ENCODE measurements at regions not wholly inside any gene's neighbourhood (a gene's known extent, or its start where the extent isn't known, plus 50 kb on each side); places are given as distances from the start of the nearest gene placed in this dataset.

DNA sequence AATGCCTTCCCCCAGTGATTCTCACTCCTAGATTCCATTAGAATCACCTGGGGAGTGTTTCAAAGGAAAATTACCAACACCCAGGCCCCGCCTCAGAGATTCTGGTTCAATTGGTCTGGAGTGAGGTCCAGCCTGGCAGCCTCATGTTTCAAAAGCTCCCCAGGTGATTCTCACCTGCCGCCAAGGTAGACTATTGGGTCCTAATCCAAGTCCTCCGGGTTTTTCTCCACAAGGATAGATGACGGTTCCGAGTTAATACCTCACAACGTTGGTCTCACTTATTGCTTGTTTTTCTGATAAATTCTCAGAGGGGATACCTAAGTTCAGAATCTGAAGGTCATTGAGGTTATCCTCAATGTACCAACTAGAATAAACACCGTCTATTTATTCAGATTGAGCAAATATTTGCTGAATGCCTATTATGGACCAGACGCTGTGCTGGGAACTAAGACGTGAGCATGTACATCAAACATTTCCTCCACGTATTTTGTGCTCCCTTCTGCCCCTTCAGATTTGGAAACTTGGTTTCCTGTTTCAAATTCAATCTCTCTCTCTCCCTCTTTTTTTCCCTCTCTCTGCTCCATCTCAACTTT, 97.5 kb downstream of the SEC16B start (continued):
- TF ChIP-seq ATF5 (CRISPR knock-in tag; IDR thresholded peaks at IDR 0.05; ENCODE audit: low read depth) (no peak), ZNF557 (CRISPR knock-in tag; IDR thresholded peaks at IDR 0.05) (no peak), ZFP37 (CRISPR knock-in tag; IDR thresholded peaks at IDR 0.05; ENCODE audit: borderline replicate concordance) (no peak), ZNF646 (CRISPR knock-in tag; IDR thresholded peaks at IDR 0.05) (no peak), PCBP1 (IDR thresholded peaks at IDR 0.05; ENCODE audit: borderline replicate concordance, low read depth, low read length) (no peak), CREM (IDR thresholded peaks at IDR 0.05) (peak; percentile 45; the same call in 1 of the 2 replicates), CREM (CRISPR knock-in tag; IDR thresholded peaks at IDR 0.05) (no peak), KLF9 (CRISPR knock-in tag; IDR thresholded peaks at IDR 0.05; ENCODE audit: low read depth) (no peak), FOXJ3 (CRISPR knock-in tag; IDR thresholded peaks at IDR 0.05; ENCODE audit: borderline replicate concordance) (no peak; the same call in 1 of the 2 replicates), ZNF574 (CRISPR knock-in tag; IDR thresholded peaks at IDR 0.05) (no peak), ZMYM2 (CRISPR knock-in tag; IDR thresholded peaks at IDR 0.05) (no peak), GATA4 (IDR thresholded peaks at IDR 0.05; ENCODE audit: borderline replicate concordance, low read depth) (peak; percentile 32; the same call in 1 of the 2 replicates), RORA (CRISPR knock-in tag; IDR thresholded peaks at IDR 0.05) (no peak)
- TF ChIP-seq, protein P1, sequence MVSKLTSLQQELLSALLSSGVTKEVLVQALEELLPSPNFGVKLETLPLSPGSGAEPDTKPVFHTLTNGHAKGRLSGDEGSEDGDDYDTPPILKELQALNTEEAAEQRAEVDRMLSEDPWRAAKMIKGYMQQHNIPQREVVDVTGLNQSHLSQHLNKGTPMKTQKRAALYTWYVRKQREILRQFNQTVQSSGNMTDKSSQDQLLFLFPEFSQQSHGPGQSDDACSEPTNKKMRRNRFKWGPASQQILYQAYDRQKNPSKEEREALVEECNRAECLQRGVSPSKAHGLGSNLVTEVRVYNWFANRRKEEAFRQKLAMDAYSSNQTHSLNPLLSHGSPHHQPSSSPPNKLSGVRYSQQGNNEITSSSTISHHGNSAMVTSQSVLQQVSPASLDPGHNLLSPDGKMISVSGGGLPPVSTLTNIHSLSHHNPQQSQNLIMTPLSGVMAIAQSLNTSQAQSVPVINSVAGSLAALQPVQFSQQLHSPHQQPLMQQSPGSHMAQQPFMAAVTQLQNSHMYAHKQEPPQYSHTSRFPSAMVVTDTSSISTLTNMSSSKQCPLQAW (CRISPR knock-in tag; IDR thresholded peaks at IDR 0.05): no peak
- TF ChIP-seq, protein P2, sequence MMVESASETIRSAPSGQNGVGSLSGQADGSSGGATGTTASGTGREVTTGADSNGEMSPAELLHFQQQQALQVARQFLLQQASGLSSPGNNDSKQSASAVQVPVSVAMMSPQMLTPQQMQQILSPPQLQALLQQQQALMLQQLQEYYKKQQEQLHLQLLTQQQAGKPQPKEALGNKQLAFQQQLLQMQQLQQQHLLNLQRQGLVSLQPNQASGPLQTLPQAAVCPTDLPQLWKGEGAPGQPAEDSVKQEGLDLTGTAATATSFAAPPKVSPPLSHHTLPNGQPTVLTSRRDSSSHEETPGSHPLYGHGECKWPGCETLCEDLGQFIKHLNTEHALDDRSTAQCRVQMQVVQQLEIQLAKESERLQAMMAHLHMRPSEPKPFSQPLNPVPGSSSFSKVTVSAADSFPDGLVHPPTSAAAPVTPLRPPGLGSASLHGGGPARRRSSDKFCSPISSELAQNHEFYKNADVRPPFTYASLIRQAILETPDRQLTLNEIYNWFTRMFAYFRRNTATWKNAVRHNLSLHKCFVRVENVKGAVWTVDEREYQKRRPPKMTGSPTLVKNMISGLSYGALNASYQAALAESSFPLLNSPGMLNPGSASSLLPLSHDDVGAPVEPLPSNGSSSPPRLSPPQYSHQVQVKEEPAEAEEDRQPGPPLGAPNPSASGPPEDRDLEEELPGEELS (CRISPR knock-in tag; IDR thresholded peaks at IDR 0.05): peak; percentile 46; the same call in 1 of the 2 replicates

Data from HepG2 (cell line).